Stimulated activated CD4-positive, alpha-beta T cell treated with anti-CD3 and anti-CD28 coated beads, Interleukin-12 subunit alpha, Interleukin-12 subunit beta, amount 100 ng/mL, for 48 hours (primary cell): ENCODE measurements at regions not wholly inside any gene's neighbourhood (a gene's known extent, or its start where the extent isn't known, plus 50 kb on each side); places are given as distances from the start of the nearest gene placed in this dataset.

Experiments used
- DNase-seq, 3 donors: peaks; one replicate each; pipeline ENCODE4 v3.0.0-alpha.2; 2020; ENCODE audit warnings: low read depth in 2 of 3, low spot score in 1 of 3

- DNase-seq, result no peak
Observed at GRCh38 chr3:68060910-68061309, 406.5 kb upstream of the SUCLG2 start.

GRCh38 chr3:68060191-68060590 is 405.8 kb upstream of the SUCLG2 start:
- no peak for DNase-seq

- DNase-seq, result no peak
Observed at GRCh38 chr3:68059628-68060152, 405.3 kb upstream of the SUCLG2 start.

GRCh38 chr3:68057637-68058320 is 403.4 kb upstream of the SUCLG2 start:
- DNase-seq, result peak; percentile 16 to 70 (median 21)

GRCh38 chr3:68056556-68056955 is 402.1 kb upstream of the SUCLG2 start:
- DNase-seq, result no peak

- no peak for DNase-seq
Observed at GRCh38 chr3:68055215-68055614, 400.8 kb upstream of the SUCLG2 start.

GRCh38 chr3:68049776-68050175 is 395.4 kb upstream of the SUCLG2 start:
- DNase-seq, result no peak

GRCh38 chr3:68045976-68046375 is 391.6 kb upstream of the SUCLG2 start:
- no peak for DNase-seq

- no peak for DNase-seq
Observed at GRCh38 chr3:68033867-68034266, 379.5 kb upstream of the SUCLG2 start.

GRCh38 chr3:68032209-68032608 is 377.8 kb upstream of the SUCLG2 start:
- no peak for DNase-seq

GRCh38 chr3:68025189-68025588 is 370.8 kb upstream of the SUCLG2 start:
- DNase-seq, result no peak

- DNase-seq, result no peak
Observed at GRCh38 chr3:68019876-68020275, 365.5 kb upstream of the SUCLG2 start.

- DNase-seq, result no peak
Observed at GRCh38 chr3:68018275-68018674, 363.9 kb upstream of the SUCLG2 start.

GRCh38 chr3:68017069-68017468 is 362.7 kb upstream of the SUCLG2 start:
- no peak for DNase-seq

- DNase-seq, result no peak
Observed at GRCh38 chr3:68009900-68010299, 355.5 kb upstream of the SUCLG2 start.

- peak in 2 of 3 donors; percentile 1 to 5 for DNase-seq
Observed at GRCh38 chr3:68007621-68008226, 353.3 kb upstream of the SUCLG2 start.

GRCh38 chr3:68006646-68007045 is 352.2 kb upstream of the SUCLG2 start:
- no peak for DNase-seq

- no peak for DNase-seq
Observed at GRCh38 chr3:68004091-68004490, 349.7 kb upstream of the SUCLG2 start.

- no peak for DNase-seq
Observed at GRCh38 chr3:67998281-67998680, 343.9 kb upstream of the SUCLG2 start.

- no peak for DNase-seq
Observed at GRCh38 chr3:67995206-67995605, 340.8 kb upstream of the SUCLG2 start.

- DNase-seq, result no peak
Observed at GRCh38 chr3:67986706-67987105, 332.3 kb upstream of the SUCLG2 start.

- DNase-seq, result no peak
Observed at GRCh38 chr3:67983166-67983565, 328.8 kb upstream of the SUCLG2 start.

- DNase-seq, result no peak
Observed at GRCh38 chr3:67981077-67981476, 326.7 kb upstream of the SUCLG2 start.
